ENCODE measurements at regions not wholly inside any gene's neighbourhood (a gene's known extent, or its start where the extent isn't known, plus 50 kb on each side); places are given as distances from the start of the nearest gene placed in this dataset.
"Not testable (repeated sequence)": the region's sequence is repeated elsewhere in the genome, so short reads cannot be mapped to it uniquely, and the experiment has no call there.

- DNase-seq: no peak
- TF ChIP-seq CTCF (IDR thresholded peaks at IDR 0.05): no peak
- Histone ChIP-seq H3K4me3 (no peak overlapping the region), H3K9me3 (no peaks in the 10 kb centered on the region), H3K36me3 (no peaks in the 10 kb centered on the region), H3K27ac (peak overlapping the region; percentile 29 to 32), H3K4me1 (peaks cover 0 to 33% (median 9%) of the 10 kb centered on the region in 4 donors), H3K27me3 (no peaks in the 10 kb centered on the region)
- intact Hi-C loops (cut with DNase I; ENCODE audit: low total_unique reads): no loop called here
Observed at GRCh38 chr5:82538339-82539034, 260.3 kb upstream of the RPS23 start.

GRCh38 chr5:82537687-82538306 is 259.6 kb upstream of the RPS23 start:
- no peak for DNase-seq
- H3K36me3 ChIP-seq: no peaks in the 10 kb centered on the region
- no peak for TF ChIP-seq CTCF (IDR thresholded peaks at IDR 0.05)
- H3K27ac ChIP-seq: peak overlapping the region; percentile 29 to 32
- H3K27me3 ChIP-seq: no peaks in the 10 kb centered on the region
- no peak overlapping the region for H3K4me3 ChIP-seq
- peaks cover 0 to 30% (median 9%) of the 10 kb centered on the region in 4 donors for H3K4me1 ChIP-seq
- no peaks in the 10 kb centered on the region for H3K9me3 ChIP-seq
- intact Hi-C loops (cut with DNase I; ENCODE audit: low total_unique reads): no loop called here

GRCh38 chr5:82534986-82535385 is 256.8 kb upstream of the RPS23 start:
- Histone ChIP-seq H3K4me1 (peaks cover 0 to 22% (median 9%) of the 10 kb centered on the region in 4 donors), H3K27ac (no peak overlapping the region), H3K4me3 (no peak overlapping the region), H3K27me3 (no peaks in the 10 kb centered on the region), H3K36me3 (no peaks in the 10 kb centered on the region), H3K9me3 (no peaks in the 10 kb centered on the region)
- no peak for DNase-seq
- TF ChIP-seq CTCF (IDR thresholded peaks at IDR 0.05): no peak
- intact Hi-C loops (cut with DNase I; ENCODE audit: low total_unique reads): no loop called here

- H3K27ac ChIP-seq; H3K4me3 ChIP-seq; intact Hi-C loops (cut with DNase I; ENCODE audit: low total_unique reads); H3K4me1 ChIP-seq; H3K9me3 ChIP-seq; H3K27me3 ChIP-seq; DNase-seq; H3K36me3 ChIP-seq: not testable (repeated sequence)
Observed at GRCh38 chr5:82532075-82532474, 253.9 kb upstream of the RPS23 start.

GRCh38 chr5:82526540-82526939 is 248.4 kb upstream of the RPS23 start:
- intact Hi-C loops (cut with DNase I; ENCODE audit: low total_unique reads): no loop called here
- H3K36me3 ChIP-seq: no peaks in the 10 kb centered on the region
- no peaks in the 10 kb centered on the region for H3K9me3 ChIP-seq
- no peaks in the 10 kb centered on the region for H3K27me3 ChIP-seq
- no peak for DNase-seq
- H3K4me3 ChIP-seq: no peak overlapping the region
- H3K4me1 ChIP-seq: no peaks in the 10 kb centered on the region
- no peak overlapping the region for H3K27ac ChIP-seq
- no peak for TF ChIP-seq CTCF (IDR thresholded peaks at IDR 0.05)

- Histone ChIP-seq H3K36me3 (no peaks in the 10 kb centered on the region), H3K9me3 (no peaks in the 10 kb centered on the region), H3K4me3 (no peak overlapping the region), H3K4me1 (no peaks in the 10 kb centered on the region), H3K27ac (no peak overlapping the region), H3K27me3 (no peaks in the 10 kb centered on the region)
- TF ChIP-seq CTCF (IDR thresholded peaks at IDR 0.05): no peak
- intact Hi-C loops (cut with DNase I; ENCODE audit: low total_unique reads): no loop called here
- DNase-seq: no peak
Observed at GRCh38 chr5:82525626-82526025, 247.5 kb upstream of the RPS23 start.

Data from tibial artery (tissue), 4 donors.